Loucy (cell line): ENCODE measurements at regions not wholly inside any gene's neighbourhood (a gene's known extent, or its start where the extent isn't known, plus 50 kb on each side); places are given as distances from the start of the nearest gene placed in this dataset.

Experiments
- EZH2phosphoT487 ChIP-seq: fragments of 200-600 bp; IDR thresholded peaks from 2 replicates; pipeline ENCODE4 v1.6.1; 2018; ENCODE audit warnings: antibody characterized with exemption, mild to moderate bottlenecking, moderate library complexity, borderline replicate concordance
- TF ChIP-seq, protein P1 (sequence below): fragments of 200-600 bp; sonication (generic); conservative IDR thresholded peaks from 2 replicates; pipeline ENCODE4 v1.5.1; 2014; ENCODE audit warnings: mild to moderate bottlenecking, antibody characterized with exemption, low read length

DNA sequence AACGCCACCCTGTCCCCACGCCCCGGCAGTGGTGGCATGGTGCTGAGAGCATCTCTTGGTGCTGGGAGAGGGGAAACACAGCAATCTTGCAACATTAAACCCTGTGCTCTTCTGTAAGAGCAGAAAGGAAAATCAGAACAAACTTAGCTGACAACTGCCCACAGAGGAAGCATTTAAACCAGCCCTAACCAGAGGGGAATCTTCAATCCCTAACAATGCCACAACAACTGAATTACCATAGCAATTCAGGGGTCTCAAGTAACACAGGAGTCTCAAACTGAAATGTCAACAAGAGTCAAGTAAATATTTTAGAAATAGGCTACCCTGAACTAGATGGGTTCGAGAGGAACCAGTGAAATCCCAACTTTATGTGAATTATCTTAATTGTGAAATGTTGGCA is 1983.6 kb downstream of the NCAM2 start:
- TF ChIP-seq, protein P1, sequence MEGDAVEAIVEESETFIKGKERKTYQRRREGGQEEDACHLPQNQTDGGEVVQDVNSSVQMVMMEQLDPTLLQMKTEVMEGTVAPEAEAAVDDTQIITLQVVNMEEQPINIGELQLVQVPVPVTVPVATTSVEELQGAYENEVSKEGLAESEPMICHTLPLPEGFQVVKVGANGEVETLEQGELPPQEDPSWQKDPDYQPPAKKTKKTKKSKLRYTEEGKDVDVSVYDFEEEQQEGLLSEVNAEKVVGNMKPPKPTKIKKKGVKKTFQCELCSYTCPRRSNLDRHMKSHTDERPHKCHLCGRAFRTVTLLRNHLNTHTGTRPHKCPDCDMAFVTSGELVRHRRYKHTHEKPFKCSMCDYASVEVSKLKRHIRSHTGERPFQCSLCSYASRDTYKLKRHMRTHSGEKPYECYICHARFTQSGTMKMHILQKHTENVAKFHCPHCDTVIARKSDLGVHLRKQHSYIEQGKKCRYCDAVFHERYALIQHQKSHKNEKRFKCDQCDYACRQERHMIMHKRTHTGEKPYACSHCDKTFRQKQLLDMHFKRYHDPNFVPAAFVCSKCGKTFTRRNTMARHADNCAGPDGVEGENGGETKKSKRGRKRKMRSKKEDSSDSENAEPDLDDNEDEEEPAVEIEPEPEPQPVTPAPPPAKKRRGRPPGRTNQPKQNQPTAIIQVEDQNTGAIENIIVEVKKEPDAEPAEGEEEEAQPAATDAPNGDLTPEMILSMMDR = no peak
- TF ChIP-seq EZH2phosphoT487 = no peak
